HG02884 (cell line): ENCODE measurements at regions not wholly inside any gene's neighbourhood (a gene's known extent, or its start where the extent isn't known, plus 50 kb on each side); places are given as distances from the start of the nearest gene placed in this dataset.
"Not testable (repeated sequence)": the region's sequence is repeated elsewhere in the genome, so short reads cannot be mapped to it uniquely, and the experiment has no call there.

Experiments
- ATAC-seq: cut with Tn5 transposase; IDR thresholded peaks from one replicate; pipeline ENCODE4 v1.9.1; 2021; ENCODE audit warnings: mild to moderate bottlenecking, moderate library complexity; ENCODE audit not compliant: unreplicated experiment

DNA sequence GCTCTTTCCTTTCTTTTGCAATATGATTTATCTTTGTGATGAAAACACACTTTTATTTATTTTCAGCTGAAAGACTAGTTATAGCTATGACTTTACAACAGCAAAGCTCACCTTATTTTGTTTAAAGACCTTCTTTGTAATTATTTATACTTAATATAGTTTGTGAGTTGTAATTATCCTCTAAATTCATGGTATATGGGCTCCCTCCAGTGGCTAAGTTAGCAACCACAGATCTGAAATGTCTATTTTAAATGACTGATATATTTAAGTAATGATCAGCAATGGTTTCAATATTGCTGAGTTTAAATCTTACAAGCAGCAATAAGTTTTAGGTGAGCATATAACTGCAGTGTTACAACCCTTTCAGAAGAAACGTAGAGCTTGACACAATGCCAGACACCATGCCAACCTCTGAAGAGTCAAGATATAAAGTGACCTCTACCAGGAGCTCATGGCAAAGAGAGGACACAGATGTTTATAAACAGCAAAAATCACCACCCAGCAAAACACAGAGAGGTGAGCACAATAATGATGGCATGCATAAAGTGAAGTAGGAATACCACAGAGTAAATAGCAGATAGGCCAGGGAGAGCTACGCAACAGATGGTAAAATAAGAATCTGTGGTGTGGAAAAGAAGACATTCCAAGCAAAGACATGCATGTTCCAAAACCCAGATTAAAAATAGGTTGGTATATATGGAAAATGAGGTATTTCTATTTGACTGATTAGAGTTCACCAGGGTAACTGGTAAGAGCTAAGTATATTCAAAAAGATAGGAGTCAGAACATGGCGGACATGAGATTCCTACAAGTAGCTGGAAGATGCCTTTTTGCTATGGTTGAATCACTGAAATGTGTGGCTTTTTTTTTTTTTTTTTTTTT is 143.7 kb upstream of the ZNF385D start:
- no peak for ATAC-seq

DNA sequence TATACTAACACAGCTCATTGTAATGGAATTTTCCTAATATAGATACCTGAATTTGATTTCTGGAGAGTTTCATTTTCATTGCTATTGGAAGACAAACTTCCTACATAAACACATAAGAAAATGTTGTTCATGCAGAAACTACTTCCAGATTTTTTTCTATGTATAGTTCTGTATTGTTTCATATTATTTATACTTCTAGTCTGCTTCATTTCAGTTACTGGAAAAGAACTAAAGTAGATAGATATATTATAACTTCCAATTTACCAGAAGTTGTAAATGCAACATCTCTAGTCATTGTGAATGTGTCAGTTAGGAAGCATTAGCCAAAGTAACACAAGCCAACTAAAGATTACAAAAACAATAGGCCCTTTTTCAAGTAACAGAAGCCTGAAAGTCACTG is 147.3 kb upstream of the ZNF385D start:
- no peak for ATAC-seq

DNA sequence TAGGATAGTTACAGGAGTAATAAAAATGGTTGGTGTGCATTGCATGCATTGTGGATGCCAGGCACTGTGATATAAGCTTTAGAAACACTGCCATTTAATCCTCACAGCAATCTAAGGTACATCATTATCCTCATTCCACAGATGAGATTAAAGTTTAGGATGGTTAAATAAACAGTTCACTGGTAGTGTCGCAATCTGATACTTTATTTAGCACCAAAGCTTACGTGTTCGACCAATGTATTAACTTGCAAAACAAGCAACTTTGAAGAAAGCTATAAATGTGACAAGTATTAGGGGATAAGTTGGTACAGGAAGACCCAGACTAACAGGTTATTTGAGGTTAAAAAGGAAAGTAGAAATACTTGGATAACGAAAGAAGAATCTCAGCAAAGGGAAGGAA is 150.5 kb upstream of the ZNF385D start:
- no peak for ATAC-seq

DNA sequence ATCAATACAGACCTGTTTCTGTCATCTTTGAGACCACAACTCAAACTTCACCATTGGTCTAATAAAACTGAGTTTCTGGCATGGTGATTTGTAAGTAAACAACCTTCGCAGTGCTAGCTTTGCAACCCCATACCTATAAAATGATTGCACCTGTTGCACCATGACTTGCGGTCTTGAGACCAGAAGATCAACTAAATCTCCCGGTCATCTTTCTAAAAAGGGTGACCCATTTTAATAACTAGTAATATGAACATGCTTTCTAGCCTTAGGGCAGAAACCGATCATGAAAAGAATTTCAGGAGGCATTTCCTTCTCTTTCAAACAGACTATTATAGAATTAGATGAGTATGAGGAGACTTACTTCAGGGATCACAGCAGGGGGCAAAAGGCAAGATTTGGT is 151.9 kb upstream of the ZNF385D start:
- no peak for ATAC-seq

DNA sequence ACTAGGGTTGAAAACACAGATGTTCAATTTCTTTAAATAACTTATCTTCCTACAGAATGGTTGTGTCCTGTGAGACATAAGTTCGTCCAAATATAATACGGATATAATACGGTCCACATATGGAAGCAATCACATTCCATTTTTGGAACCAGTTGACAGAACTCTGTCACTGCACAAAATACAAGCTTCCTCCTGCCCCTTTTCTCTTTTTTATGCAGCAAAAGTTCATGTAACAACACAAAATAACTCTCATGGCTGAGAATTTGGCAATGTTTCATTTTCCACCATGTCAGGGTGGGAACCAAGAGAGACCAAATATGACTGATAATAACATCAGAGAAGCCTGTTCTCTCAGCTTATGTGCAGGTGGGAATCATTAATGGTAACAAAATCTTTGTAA is 158.1 kb upstream of the ZNF385D start:
- ATAC-seq = no peak

DNA sequence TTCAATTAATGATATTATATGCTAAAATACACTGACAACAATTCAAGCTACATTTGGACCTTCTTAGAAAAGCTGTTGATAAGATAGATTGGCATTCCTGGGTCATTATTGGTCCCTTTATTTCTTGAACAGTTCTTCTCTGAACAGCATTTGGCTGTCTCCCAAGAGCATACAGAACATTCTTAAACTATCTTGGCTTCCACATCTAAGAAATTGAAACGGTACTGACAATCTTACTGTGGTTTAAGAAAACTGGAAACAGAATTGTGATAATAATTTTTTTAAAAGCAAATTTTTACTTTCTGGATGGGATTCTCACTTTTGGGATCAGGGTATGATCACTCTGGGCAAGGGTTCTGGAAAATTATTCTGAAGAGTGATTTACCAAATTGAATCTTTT is 161.7 kb upstream of the ZNF385D start:
- no peak for ATAC-seq

DNA sequence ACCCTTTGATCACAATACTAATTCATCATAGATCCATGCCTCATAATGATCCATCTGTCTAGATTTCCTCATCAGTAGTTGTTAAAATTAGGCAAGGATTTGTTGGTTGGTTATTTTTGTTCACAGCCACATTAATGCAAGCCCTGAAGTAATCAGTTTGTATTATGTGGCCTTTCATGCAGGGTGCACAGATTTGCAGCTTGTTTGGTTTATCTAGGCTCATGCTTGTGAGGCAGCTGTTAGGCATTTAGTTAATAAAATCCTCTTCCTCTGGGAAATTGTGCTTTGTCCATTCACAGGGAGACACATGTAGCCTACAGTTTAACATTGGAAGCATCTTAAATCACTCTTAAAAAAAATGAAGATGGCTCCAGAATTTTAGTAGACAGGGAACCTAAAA is 162.8 kb upstream of the ZNF385D start:
- no peak for ATAC-seq

DNA sequence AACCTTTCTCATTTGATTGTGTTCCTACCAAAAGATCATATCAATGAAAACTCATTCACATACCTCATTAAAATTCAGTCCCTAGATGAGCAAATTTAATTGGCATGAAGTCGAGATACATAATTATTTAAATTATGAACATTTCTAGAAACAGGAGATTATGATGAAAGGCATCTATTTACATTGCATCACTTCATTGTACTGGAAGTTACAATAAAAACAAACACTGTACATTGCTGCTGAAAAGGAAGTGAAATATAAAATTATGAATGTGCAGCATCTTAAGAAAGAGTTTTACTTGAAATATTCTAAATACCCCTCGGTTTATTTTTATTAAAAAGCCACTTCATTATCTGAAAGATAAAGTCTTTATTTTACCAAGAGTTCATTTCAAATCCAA is 163.4 kb upstream of the ZNF385D start:
- ATAC-seq = no peak

DNA sequence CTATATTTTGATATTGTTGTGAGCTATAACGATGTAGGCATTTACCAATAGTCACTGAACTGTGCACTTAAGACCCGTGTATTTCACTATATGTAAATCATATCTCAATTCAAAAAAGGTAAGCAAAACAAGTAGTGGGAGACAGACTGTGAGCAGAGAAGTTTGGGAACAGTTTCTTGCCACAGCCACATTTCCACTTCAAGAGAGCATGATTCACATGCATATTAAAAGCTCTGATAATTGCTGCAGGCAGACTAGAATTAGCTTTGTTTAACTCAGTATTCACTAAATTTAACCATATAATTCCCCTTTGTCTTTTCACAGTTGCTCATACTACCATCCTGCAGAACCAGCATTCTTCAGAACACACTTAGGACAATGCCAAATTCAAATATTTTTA is 168.4 kb upstream of the ZNF385D start:
- ATAC-seq = no peak

DNA sequence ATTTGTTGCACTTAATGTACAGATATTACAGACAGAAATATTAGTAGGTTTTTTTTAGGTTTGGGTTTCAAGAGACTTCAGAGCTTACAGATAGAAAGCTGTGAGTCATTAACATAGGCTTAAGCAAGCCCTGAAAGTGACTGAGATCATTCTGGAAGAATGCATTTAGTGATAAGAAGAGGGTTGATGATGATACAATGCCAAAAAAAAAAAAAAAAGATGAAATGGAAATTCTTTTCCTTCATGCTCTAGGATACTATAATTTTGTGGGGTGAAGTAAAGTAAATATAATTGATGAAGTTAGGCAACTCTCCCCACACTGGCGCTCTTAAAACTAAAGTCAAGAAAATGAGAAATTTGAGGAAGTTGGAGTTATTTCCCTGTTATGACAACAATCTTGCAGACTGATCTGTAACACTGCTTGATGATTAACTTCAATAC is 169.4 kb upstream of the ZNF385D start:
- ATAC-seq = no peak

DNA sequence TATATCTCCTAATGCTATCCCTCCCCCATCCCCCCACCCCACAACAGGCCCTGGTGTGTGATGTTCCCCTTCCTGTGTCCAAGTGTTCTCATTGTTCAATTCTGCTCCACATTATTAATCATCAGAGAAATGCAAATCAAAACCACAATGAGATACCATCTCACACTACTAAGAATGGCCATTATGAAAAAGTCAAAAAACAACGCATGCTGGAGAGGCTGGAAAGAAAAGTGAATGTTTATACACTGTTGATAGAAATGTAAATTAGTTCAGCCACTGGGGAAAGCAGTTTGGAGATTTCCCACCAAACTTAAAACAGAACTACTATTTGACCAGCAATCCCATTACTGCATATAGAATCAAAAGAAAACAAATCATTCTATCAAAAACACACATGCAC is 172.1 kb upstream of the ZNF385D start:
- ATAC-seq = not testable (repeated sequence)

DNA sequence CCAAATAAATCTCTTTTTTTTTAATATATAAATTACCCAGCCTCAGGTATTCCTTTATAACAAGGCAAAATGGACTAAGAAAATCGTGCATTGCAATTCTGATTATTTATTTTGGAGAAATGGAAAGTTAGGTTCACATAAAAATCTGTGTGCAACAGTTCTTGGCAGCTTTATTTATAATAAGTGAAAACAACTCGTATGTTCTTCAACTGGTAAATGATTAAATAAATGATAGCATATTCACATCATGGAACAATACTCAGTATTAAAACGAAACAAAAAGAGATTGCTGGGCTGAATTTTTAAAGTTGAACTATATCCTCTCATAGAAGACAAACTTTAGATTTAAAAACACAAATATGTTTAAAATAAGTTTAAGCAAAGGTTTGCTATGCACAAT is 176.3 kb upstream of the ZNF385D start:
- ATAC-seq = no peak

DNA sequence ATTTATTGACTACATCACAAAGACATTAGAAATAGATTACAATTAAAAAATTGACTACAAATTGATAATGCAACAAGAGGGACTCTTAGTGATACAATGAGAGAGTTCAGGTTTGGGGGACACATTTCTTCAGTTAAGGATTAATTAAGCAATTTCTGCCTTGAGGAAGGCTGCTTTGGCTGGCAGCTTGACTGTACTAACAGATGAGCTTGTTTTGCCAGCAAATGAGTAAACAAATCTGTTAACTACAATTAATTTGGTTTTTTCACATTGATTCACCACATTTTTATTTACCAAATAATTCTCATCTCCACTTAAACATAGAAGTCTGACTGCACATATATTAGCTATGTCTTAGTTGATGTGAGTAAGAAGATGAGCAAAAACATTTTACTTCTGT is 183.6 kb upstream of the ZNF385D start:
- no peak for ATAC-seq

DNA sequence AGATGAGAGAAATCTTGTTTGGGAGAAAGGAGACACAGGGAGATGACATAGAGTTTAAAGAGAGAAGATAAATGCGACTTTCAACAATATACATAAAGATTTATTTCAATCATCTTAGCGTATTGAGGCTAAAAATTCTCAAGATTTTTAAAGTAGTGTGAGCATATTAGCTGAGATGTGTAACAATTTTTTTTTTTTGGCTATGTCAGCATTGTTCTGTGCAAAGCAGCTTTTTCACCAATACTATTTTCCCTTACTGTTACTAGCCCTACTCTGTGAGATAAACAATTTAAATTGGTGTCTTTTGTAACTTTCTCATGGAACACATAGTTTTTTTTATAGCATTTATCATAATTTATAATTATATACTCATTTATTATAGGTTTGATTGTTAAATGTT is 185.2 kb upstream of the ZNF385D start:
- ATAC-seq = no peak

DNA sequence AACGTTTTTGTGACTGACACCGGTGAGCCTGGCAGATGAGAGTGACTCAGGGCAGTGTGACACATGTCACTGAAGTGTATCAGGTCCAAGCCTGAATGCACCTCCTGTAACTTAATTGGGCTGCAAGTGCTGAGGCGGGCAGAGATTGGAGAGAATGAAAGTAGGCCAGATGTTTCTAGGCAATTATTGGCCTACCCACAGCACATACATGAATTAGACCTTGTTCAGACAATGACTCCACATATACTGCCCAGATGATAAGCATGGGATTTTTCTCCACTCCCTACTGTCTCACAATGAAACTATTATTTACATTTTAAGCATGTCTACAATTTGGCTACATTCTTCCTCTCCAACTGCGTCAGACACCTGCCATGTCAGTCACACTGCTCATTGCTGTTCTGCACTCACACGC is 187.3 kb upstream of the ZNF385D start:
- ATAC-seq = no peak

DNA sequence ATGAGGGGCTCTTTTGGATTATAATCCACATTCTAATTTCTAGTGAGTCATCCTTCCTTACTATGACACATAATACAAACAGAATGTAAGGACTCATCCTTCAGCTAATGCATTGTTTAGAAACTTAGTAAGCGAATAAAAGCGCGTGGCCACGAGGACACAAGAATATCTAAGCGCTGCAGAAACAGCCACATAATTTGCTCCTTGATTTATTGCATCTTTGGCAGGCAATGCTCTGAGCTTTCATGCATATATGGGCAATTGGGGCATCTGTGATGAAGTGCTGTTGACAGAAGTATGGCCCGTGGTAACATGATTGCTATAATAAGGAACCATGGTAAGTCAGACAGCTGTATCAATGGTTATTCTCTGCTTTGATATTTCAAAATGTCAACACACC is 191.3 kb upstream of the ZNF385D start:
- ATAC-seq = no peak

DNA sequence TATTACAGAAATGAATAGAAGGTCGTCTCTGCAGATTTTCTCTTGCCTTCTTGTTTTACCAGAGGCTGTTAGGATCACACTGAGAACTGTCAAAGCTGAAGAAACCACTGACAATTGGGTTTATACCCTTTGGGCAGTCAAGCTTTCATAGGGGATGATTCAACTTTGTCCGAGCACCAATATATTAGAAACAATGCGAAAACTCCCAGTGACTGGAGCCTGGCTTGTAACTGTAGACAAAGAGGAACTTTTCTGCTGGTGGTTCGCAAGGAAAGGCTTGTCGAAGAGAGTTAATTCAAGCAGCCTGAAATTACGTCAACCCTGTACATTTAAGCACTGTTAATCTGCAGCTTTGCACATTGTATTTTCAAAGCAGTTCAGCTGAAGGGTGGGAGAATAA is 193.2 kb upstream of the ZNF385D start:
- no peak for ATAC-seq

DNA sequence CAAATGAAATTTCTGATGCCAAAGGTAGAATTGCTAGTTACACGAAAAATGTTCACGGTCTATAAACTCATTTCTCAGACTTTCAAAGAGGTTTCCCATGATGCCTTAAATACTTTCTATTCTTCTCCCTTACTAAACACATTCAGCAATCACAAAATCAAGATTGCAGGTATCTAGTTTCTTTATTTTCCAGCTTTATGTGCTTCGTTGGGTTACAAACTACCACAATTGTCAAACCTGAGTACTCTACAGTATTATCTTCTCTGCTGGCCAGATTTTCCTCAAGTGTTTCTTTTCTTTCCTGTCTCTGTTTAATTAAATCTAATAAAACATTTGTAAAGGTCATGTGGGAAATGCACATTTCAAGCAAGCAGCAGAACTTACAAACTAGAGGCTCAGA is 201.8 kb upstream of the ZNF385D start:
- no peak for ATAC-seq

DNA sequence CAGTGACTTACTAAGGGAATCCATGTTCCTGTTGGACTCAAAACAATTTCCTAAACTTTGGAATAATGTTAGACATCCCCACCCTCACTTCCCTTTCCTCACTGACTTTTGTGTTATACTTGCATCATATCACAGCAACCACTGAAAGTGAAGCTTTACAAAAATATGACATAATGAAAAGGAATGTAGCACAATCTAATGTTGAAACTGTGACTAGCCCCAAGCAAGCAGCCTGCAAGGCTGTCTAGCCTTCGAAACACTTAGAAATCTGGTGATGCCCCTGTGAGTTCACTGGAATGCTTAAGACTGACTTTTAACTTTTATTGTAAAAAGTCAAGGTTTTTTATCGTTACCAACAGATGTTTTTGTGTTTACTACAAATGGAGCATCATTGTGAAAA is 203.7 kb upstream of the ZNF385D start:
- no peak for ATAC-seq

DNA sequence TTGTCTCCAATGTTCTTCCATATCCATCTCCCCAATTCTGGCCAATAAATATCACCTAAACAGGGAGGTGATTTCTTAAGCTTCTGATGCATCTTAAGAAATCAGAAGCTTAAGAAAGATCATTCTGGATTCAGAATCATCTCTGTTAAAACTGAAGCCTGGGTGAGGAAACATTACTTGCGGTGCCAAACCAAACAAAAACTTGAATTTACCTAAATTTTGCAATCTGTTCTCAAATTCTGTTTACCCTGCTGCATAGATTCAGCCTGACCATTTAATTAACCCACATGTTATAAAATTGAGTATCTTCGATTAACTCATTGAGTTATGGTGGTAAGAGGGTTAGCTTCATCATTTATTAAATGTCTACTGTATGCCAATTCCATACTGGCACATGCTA is 204.4 kb upstream of the ZNF385D start:
- no peak for ATAC-seq

DNA sequence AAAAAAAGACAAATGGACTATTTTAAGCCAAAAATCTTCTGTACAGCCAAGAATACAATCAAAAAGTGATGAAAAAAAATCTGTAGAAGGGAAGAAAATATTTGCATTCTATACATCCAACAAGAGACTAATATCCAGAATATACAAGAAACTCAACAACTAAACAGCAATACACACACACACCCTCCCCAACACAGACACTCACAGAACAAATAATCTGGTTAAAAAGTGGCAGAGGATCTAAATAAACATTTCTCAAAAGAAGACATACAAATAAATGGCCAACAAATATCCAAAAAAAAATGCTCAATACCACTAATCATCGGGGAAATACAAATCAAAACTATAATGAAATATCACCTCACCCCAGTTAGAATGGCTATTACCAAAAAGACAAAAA is 209.0 kb upstream of the ZNF385D start:
- ATAC-seq = no peak

DNA sequence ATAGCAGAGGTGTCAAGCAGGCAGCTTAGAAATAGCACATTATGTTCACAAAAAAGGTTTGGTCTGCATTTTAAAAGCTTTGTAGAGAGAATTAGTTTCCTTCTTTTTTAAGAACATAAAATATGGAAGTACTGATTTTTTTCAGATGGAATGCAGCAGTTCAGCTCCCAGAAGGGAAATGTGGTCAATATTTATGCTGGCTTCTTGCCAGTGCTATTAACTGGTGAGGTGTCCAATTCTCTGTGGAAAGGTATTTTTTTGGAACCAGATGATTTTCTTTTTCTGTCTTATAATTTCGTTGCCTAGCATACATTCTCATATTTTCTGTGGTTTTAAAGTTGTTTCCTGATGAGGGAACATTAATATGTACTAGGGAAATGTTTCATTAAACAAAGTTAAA is 211.4 kb upstream of the ZNF385D start:
- ATAC-seq = no peak

DNA sequence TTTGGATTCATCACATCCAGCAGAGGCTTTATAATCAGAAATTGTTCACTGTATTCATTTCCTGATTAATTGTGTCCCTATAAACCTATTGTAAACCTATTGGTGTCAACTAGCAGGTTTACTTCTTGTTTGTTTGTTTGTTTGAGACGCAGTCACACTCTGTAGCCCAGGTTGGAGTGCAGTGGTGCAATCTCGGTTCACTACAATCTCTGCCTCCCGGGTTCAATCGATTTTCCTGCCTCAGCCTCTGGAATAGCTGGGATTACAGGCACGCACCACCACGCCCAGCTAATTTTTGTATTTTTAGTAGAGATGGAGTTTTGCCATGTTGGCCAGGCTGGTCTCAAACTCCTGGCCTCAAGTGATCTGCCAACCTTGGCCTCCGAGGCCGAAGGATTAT is 215.4 kb upstream of the ZNF385D start:
- ATAC-seq = not testable (repeated sequence)
